ENCODE measurements at regions not wholly inside any gene's neighbourhood (a gene's known extent, or its start where the extent isn't known, plus 50 kb on each side); places are given as distances from the start of the nearest gene placed in this dataset.

DNA sequence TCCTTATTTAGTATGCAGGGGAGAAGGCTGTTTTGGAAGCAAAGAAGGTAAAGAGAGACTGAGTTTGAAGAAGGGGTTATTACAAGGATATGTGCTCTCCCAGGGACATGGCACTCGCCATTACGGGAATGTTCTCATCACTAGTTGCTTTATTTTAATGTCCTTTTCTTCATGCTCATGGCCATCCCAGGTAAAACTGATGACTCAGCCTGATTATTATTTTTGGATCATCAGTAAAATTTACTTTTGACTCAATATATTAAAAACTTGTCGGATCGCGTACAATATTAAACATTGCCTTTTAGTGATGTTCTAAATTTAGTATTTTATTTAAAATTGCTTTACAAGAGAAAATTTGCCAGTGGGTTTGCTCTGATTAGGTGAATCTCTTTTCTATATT, 414.7 kb downstream of the TLE4 start (continued):
- TF ChIP-seq BMI1 (IDR thresholded peaks at IDR 0.05; ENCODE audit: borderline replicate concordance) (no peak), MEF2A (IDR thresholded peaks at IDR 0.05; ENCODE audit: insufficient read depth, low read depth, low read length) (no peak), TCF3 (IDR thresholded peaks at IDR 0.05; ENCODE audit: borderline replicate concordance, insufficient read depth, low read depth, low read length) (no peak), YBX1 (IDR thresholded peaks at IDR 0.05) (no peak)

DNA sequence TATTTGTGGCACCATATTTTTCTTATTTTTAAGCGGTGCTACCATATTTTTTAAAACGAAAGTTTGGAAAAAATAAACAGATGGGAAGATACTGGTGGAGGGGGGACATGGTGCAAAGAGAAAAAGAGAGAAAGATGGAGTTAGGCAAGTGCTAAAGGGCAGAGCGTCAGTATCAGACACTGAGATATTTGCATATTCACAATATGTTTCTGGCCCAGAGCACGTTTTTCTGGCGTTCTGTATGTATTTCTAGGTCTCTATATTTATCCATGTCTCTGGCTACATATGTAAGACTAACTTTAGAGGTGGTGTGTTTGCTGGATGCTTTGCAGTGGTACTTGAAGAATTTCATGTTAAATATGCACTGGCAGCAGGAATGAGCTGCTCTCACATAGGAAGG, 414.0 kb downstream of the TLE4 start:
- 36% methylated on average over 5 of the region's 5 CpGs for WGBS (ENCODE audit: insufficient coverage, insufficient replicate concordance, low lambda C conversion rate, missing lambda C conversion rate)
- in situ Hi-C loops (cut with MboI), result no loop called here
- no peak for FAIRE-seq
- TF ChIP-seq SKIL (IDR thresholded peaks at IDR 0.05; ENCODE audit: low read depth, poor library complexity, severe bottlenecking) (no peak), SIX5 (IDR thresholded peaks at IDR 0.05; ENCODE audit: low read depth, low read length, severe bottlenecking) (no peak), SUZ12 (IDR thresholded peaks at IDR 0.05; ENCODE audit: unreplicated experiment) (no peak), RAD51 (IDR thresholded peaks at IDR 0.05) (no peak), ZNF274 (IDR thresholded peaks at IDR 0.05; ENCODE audit: insufficient read depth, insufficient read length) (no peak), LARP7 (IDR thresholded peaks at IDR 0.05) (no peak), BHLHE40 (IDR thresholded peaks at IDR 0.05; ENCODE audit: borderline replicate concordance in 1 of 2, low read depth in 2 of 2, low read length in 1 of 2) (no peak), DPF2 (IDR thresholded peaks at IDR 0.05) (no peak), MEF2A (IDR thresholded peaks at IDR 0.05; ENCODE audit: insufficient read depth, low read depth, low read length) (no peak), MYB (IDR thresholded peaks at IDR 0.05; ENCODE audit: borderline replicate concordance, low read depth, low read length) (no peak), TARDBP (IDR thresholded peaks at IDR 0.05; ENCODE audit: borderline replicate concordance) (no peak), POLR2AphosphoS5 (IDR thresholded peaks at IDR 0.05; ENCODE audit: low read length) (no peak), FOXK2 (IDR thresholded peaks at IDR 0.05) (no peak)
- TF ChIP-seq, protein P1, sequence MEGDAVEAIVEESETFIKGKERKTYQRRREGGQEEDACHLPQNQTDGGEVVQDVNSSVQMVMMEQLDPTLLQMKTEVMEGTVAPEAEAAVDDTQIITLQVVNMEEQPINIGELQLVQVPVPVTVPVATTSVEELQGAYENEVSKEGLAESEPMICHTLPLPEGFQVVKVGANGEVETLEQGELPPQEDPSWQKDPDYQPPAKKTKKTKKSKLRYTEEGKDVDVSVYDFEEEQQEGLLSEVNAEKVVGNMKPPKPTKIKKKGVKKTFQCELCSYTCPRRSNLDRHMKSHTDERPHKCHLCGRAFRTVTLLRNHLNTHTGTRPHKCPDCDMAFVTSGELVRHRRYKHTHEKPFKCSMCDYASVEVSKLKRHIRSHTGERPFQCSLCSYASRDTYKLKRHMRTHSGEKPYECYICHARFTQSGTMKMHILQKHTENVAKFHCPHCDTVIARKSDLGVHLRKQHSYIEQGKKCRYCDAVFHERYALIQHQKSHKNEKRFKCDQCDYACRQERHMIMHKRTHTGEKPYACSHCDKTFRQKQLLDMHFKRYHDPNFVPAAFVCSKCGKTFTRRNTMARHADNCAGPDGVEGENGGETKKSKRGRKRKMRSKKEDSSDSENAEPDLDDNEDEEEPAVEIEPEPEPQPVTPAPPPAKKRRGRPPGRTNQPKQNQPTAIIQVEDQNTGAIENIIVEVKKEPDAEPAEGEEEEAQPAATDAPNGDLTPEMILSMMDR (IDR thresholded peaks at IDR 0.05 in 2 of 3, conservative IDR thresholded peaks at IDR 0.05 in 1 of 3; ENCODE audit: control insufficient read depth in 2 of 3, extremely low read depth in 1 of 3, insufficient read depth in 1 of 3, low read depth in 3 of 3, low read length in 3 of 3), result no peak
- TF ChIP-seq, protein P2, sequence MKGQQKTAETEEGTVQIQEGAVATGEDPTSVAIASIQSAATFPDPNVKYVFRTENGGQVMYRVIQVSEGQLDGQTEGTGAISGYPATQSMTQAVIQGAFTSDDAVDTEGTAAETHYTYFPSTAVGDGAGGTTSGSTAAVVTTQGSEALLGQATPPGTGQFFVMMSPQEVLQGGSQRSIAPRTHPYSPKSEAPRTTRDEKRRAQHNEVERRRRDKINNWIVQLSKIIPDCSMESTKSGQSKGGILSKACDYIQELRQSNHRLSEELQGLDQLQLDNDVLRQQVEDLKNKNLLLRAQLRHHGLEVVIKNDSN (IDR thresholded peaks at IDR 0.05; ENCODE audit: borderline replicate concordance, extremely low read length, insufficient read depth, low read depth, low read length), result no peak
- TF ChIP-seq, protein P3, sequence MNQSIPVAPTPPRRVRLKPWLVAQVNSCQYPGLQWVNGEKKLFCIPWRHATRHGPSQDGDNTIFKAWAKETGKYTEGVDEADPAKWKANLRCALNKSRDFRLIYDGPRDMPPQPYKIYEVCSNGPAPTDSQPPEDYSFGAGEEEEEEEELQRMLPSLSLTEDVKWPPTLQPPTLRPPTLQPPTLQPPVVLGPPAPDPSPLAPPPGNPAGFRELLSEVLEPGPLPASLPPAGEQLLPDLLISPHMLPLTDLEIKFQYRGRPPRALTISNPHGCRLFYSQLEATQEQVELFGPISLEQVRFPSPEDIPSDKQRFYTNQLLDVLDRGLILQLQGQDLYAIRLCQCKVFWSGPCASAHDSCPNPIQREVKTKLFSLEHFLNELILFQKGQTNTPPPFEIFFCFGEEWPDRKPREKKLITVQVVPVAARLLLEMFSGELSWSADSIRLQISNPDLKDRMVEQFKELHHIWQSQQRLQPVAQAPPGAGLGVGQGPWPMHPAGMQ (IDR thresholded peaks at IDR 0.05; ENCODE audit: borderline replicate concordance), result no peak

More for the DNA sequence above, 414.0 kb downstream of the TLE4 start:
- Histone ChIP-seq H3K4me1 (ENCODE audit: control insufficient read depth, insufficient read depth, low read length) (no peaks in the 10 kb centered on the region), H3K27ac (ENCODE audit: control insufficient read depth, insufficient read depth) (no peak overlapping the region), H4K20me1 (ENCODE audit: control insufficient read depth, insufficient read depth) (no peaks in the 10 kb centered on the region), H3K4me2 (ENCODE audit: control insufficient read depth, insufficient read depth) (no peak overlapping the region), H3K9ac (ENCODE audit: control insufficient read depth, insufficient read depth, low read length) (no peak overlapping the region), H3K9me3 (replicated peaks; ENCODE audit: control insufficient read depth, insufficient read depth, low read length) (no peaks in the 10 kb centered on the region), H3K4me3 (no peak overlapping the region), H3K79me2 (ENCODE audit: control insufficient read depth, insufficient read depth, low read length) (no peaks in the 10 kb centered on the region), H3K27me3 (replicated peaks in 1 of 2; ENCODE audit: control insufficient read depth in 2 of 2, insufficient read depth in 2 of 2, low read length in 1 of 2) (no peaks in the 10 kb centered on the region), H2AFZ (ENCODE audit: control insufficient read depth, low read depth, low read length) (no peak overlapping the region), H3K36me3 (ENCODE audit: control insufficient read depth in 2 of 2, insufficient read depth in 2 of 2, low read length in 1 of 2) (no peaks in the 10 kb centered on the region)
- ATAC-seq, result no peak
- DNase-seq (ENCODE audit: low read depth, low spot score), result no peak
- CTCF ChIA-PET, result no interaction called here
- SMC1A ChIA-PET (ENCODE audit: uncharacterized antibody, unreplicated experiment), result no interaction called here
- POLR2A ChIA-PET, result no interaction called here
- intact Hi-C loops (cut with micrococcal nuclease; ENCODE audit: unreplicated experiment), result no loop called here
- RAD21 ChIA-PET (ENCODE audit: unreplicated experiment), result no interaction called here
- BruUV-seq (replicated peaks), result no TSS peak

Measured in GM12878 (cell line).